ENCODE measurements at regions not wholly inside any gene's neighbourhood (a gene's known extent, or its start where the extent isn't known, plus 50 kb on each side); places are given as distances from the start of the nearest gene placed in this dataset.

GRCh38 chr22:45102896-45103420 is 60.8 kb upstream of the NUP50 start:
- H3K9me3 ChIP-seq (ENCODE audit: control insufficient read depth in 2 of 2, insufficient read depth in 1 of 2, low read depth in 1 of 2, low read length in 1 of 2), result peaks cover 0 to 2% of the 10 kb centered on the region in 2 donors
- H3K27ac ChIP-seq (ENCODE audit: low read depth in 2 of 2, low read length in 1 of 2), result no peak overlapping the region
- H3K4me1 ChIP-seq (ENCODE audit: control insufficient read depth in 2 of 2, insufficient read depth in 2 of 2, low read length in 1 of 2), result no peaks in the 10 kb centered on the region
- no peaks in the 10 kb centered on the region for H3K27me3 ChIP-seq (ENCODE audit: control insufficient read depth in 1 of 2, insufficient read depth in 2 of 2, low read length in 2 of 2)
- no peaks in the 10 kb centered on the region for H3K36me3 ChIP-seq (ENCODE audit: control insufficient read depth in 2 of 2, insufficient read depth in 2 of 2, low read length in 1 of 2)
- WGBS, 2 donors, result 68 to 81% methylated on average over 6 of the region's 6 CpGs
- H3K4me3 ChIP-seq (ENCODE audit: low read depth in 1 of 2, low read length in 2 of 2), result no peak overlapping the region

GRCh38 chr22:45103756-45104155 is 60.0 kb upstream of the NUP50 start:
- H3K4me3 ChIP-seq (ENCODE audit: low read depth in 1 of 2, low read length in 2 of 2), result no peak overlapping the region
- no peaks in the 10 kb centered on the region for H3K4me1 ChIP-seq (ENCODE audit: control insufficient read depth in 2 of 2, insufficient read depth in 2 of 2, low read length in 1 of 2)
- no peaks in the 10 kb centered on the region for H3K27me3 ChIP-seq (ENCODE audit: control insufficient read depth in 1 of 2, insufficient read depth in 2 of 2, low read length in 2 of 2)
- H3K9me3 ChIP-seq (ENCODE audit: control insufficient read depth in 2 of 2, insufficient read depth in 1 of 2, low read depth in 1 of 2, low read length in 1 of 2), result peaks cover 0 to 2% of the 10 kb centered on the region in 2 donors
- 84 to 85% methylated on average over 9 to 10 of the region's 10 CpGs for WGBS, 2 donors
- H3K36me3 ChIP-seq (ENCODE audit: control insufficient read depth in 2 of 2, insufficient read depth in 2 of 2, low read length in 1 of 2), result no peaks in the 10 kb centered on the region
- H3K27ac ChIP-seq (ENCODE audit: low read depth in 2 of 2, low read length in 1 of 2), result no peak overlapping the region

DNA sequence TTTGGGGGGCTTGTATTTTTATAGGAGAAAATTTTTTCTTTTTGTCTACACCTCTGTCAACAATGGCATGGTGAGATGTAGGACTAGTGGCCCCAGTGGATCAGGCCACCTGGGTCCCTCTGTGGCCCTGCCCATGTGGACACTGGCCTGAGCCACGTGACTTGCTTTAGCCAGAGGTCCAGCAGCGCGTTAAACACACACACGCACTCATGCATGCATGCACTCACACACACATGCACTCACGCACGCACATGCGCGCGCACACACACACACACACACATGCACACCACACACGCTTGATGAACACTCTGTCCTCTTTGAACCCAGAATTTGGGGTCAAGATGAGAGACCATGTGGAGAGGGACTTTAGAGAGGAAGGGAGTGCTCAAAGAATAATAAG is 59.4 kb upstream of the NUP50 start:
- H3K4me3 ChIP-seq (ENCODE audit: low read depth in 1 of 2, low read length in 2 of 2), result no peak overlapping the region
- H3K36me3 ChIP-seq (ENCODE audit: control insufficient read depth in 2 of 2, insufficient read depth in 2 of 2, low read length in 1 of 2), result no peaks in the 10 kb centered on the region
- WGBS, 2 donors, result 90 to 94% methylated on average over 10 of the region's 10 CpGs
- no peaks in the 10 kb centered on the region for H3K4me1 ChIP-seq (ENCODE audit: control insufficient read depth in 2 of 2, insufficient read depth in 2 of 2, low read length in 1 of 2)
- no peaks in the 10 kb centered on the region for H3K27me3 ChIP-seq (ENCODE audit: control insufficient read depth in 1 of 2, insufficient read depth in 2 of 2, low read length in 2 of 2)
- H3K9me3 ChIP-seq (ENCODE audit: control insufficient read depth in 2 of 2, insufficient read depth in 1 of 2, low read depth in 1 of 2, low read length in 1 of 2), result peaks cover 0 to 2% of the 10 kb centered on the region in 2 donors
- H3K27ac ChIP-seq (ENCODE audit: low read depth in 2 of 2, low read length in 1 of 2), result no peak overlapping the region

DNA sequence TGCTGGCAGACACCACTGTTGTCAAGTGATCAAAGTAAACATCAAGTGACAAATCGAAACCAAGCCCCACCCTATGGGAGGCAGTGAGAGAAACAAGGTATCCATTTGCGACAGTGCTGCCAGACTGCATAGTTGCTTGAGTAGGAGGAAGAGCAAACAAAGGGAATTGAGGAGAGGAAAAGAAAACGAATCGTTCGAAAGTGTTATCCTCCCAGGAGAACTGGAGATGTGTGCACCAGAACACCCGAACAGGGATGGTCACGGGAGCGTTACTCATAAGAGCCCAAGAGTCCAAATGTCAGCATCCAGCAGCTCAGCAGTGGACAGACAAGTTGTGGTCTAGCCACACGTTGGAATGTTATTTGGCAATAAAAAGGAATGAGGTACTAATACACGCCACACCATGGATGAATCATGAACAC is 58.4 kb upstream of the NUP50 start:
- Histone ChIP-seq H3K4me1 (ENCODE audit: control insufficient read depth in 2 of 2, insufficient read depth in 2 of 2, low read length in 1 of 2) (no peaks in the 10 kb centered on the region), H3K9me3 (ENCODE audit: control insufficient read depth in 2 of 2, insufficient read depth in 1 of 2, low read depth in 1 of 2, low read length in 1 of 2) (peaks cover 0 to 2% of the 10 kb centered on the region in 2 donors), H3K27me3 (ENCODE audit: control insufficient read depth in 1 of 2, insufficient read depth in 2 of 2, low read length in 2 of 2) (no peaks in the 10 kb centered on the region), H3K27ac (ENCODE audit: low read depth in 2 of 2, low read length in 1 of 2) (peak overlapping the region in 1 of 2 donors; percentile 45), H3K36me3 (ENCODE audit: control insufficient read depth in 2 of 2, insufficient read depth in 2 of 2, low read length in 1 of 2) (no peaks in the 10 kb centered on the region), H3K4me3 (ENCODE audit: low read depth in 1 of 2, low read length in 2 of 2) (peak overlapping the region in 1 of 2 donors; percentile 12)
- WGBS, 2 donors, result 36 to 38% methylated on average over 10 of the region's 10 CpGs

DNA sequence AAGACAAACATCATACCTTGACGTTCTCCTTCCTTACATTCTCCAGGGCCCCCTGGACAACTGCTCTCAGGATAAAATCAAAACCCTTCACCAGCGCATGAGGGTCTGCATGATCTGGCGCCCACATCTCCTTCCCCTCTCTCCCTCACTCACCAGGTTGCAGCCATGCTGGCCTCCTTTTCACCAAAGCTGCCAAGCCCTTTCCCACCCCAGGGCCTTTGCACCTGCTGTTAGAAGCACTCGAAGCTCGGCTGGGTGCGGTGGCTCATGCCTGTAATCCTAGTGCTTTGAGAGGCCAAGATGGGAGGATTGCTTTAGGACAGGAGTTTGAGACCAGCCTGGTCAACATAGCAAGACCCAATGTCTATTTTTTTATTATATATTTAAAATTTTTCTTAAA is 56.1 kb upstream of the NUP50 start:
- no peaks in the 10 kb centered on the region for H3K4me1 ChIP-seq (ENCODE audit: control insufficient read depth in 2 of 2, insufficient read depth in 2 of 2, low read length in 1 of 2)
- H3K9me3 ChIP-seq (ENCODE audit: control insufficient read depth in 2 of 2, insufficient read depth in 1 of 2, low read depth in 1 of 2, low read length in 1 of 2), result peaks cover 0 to 2% of the 10 kb centered on the region in 2 donors
- H3K27me3 ChIP-seq (ENCODE audit: control insufficient read depth in 1 of 2, insufficient read depth in 2 of 2, low read length in 2 of 2), result no peaks in the 10 kb centered on the region
- no peak overlapping the region for H3K27ac ChIP-seq (ENCODE audit: low read depth in 2 of 2, low read length in 1 of 2)
- H3K36me3 ChIP-seq (ENCODE audit: control insufficient read depth in 2 of 2, insufficient read depth in 2 of 2, low read length in 1 of 2), result no peaks in the 10 kb centered on the region
- WGBS, 2 donors, result 89% methylated on average over 6 of the region's 6 CpGs
- H3K4me3 ChIP-seq (ENCODE audit: low read depth in 1 of 2, low read length in 2 of 2), result no peak overlapping the region

- H3K27me3 ChIP-seq (ENCODE audit: control insufficient read depth in 1 of 2, insufficient read depth in 2 of 2, low read length in 2 of 2), result no peaks in the 10 kb centered on the region
- no peaks in the 10 kb centered on the region for H3K4me1 ChIP-seq (ENCODE audit: control insufficient read depth in 2 of 2, insufficient read depth in 2 of 2, low read length in 1 of 2)
- WGBS, 2 donors, result 75 to 80% methylated on average over 5 of the region's 5 CpGs
- no peaks in the 10 kb centered on the region for H3K36me3 ChIP-seq (ENCODE audit: control insufficient read depth in 2 of 2, insufficient read depth in 2 of 2, low read length in 1 of 2)
- H3K9me3 ChIP-seq (ENCODE audit: control insufficient read depth in 2 of 2, insufficient read depth in 1 of 2, low read depth in 1 of 2, low read length in 1 of 2), result peaks cover 0 to 2% of the 10 kb centered on the region in 2 donors
- H3K4me3 ChIP-seq (ENCODE audit: low read depth in 1 of 2, low read length in 2 of 2), result no peak overlapping the region
- no peak overlapping the region for H3K27ac ChIP-seq (ENCODE audit: low read depth in 2 of 2, low read length in 1 of 2)
Measured at GRCh38 chr22:45112136-45112879, 51.4 kb upstream of the NUP50 start.
